Liver (tissue), 3 donors: ENCODE measurements at regions not wholly inside any gene's neighbourhood (a gene's known extent, or its start where the extent isn't known, plus 50 kb on each side); places are given as distances from the start of the nearest gene placed in this dataset.

ENCODE experiments used
- CTCF ChIP-seq: fragments of 150-350 bp; IDR thresholded peaks from 2 replicates; pipeline ENCODE4 v1.5.1; 2017; ENCODE audit warnings: improper control_type of control experiment, low read depth, low read length; ENCODE audit not compliant: missing input control
- EGR1 ChIP-seq, 2 donors: IDR thresholded peaks; 2 replicates each; pipeline ENCODE4 v1.6.1; 2016 to 2018; ENCODE audit warnings: antibody characterized with exemption in 2 of 2, low read depth in 2 of 2
- GABPA ChIP-seq, 2 donors: IDR thresholded peaks in 1 of 2; conservative IDR thresholded peaks in 1 of 2; 2 replicates each; pipeline ENCODE4 v1.6.1; 2016; ENCODE audit warnings: antibody characterized with exemption in 2 of 2, mild to moderate bottlenecking in 1 of 2, moderate library complexity in 1 of 2
- HNF4A ChIP-seq, 2 donors: conservative IDR thresholded peaks; 2 replicates each; pipeline ENCODE4 v1.6.1; 2016; ENCODE audit warnings: antibody characterized with exemption in 2 of 2, mild to moderate bottlenecking in 2 of 2
- RAD21 ChIP-seq, 2 donors: IDR thresholded peaks; 2 replicates each; pipeline ENCODE4 v1.6.1; 2016; ENCODE audit warnings: antibody characterized with exemption in 2 of 2, mild to moderate bottlenecking in 2 of 2
- SP1 ChIP-seq: IDR thresholded peaks from 2 replicates; pipeline ENCODE4 v1.6.1; 2018; ENCODE audit warnings: antibody characterized with exemption, mild to moderate bottlenecking
- TAF1 ChIP-seq: conservative IDR thresholded peaks from 2 replicates; pipeline ENCODE4 v1.6.1; 2016; ENCODE audit warnings: antibody characterized with exemption, mild to moderate bottlenecking
- YY1 ChIP-seq: IDR thresholded peaks from 2 replicates; pipeline ENCODE4 v1.6.1; 2016; ENCODE audit warnings: antibody characterized with exemption, mild to moderate bottlenecking
- TF ChIP-seq, protein P1 (sequence below): IDR thresholded peaks from 2 replicates; pipeline ENCODE4 v1.6.1; 2016; ENCODE audit warnings: antibody characterized with exemption
- TF ChIP-seq, protein P2 (sequence below): IDR thresholded peaks from 2 replicates; pipeline ENCODE4 v1.6.1; 2016; ENCODE audit warnings: antibody characterized with exemption, mild to moderate bottlenecking
- donor health status: healthy.
- donor health status: healthy.

DNA sequence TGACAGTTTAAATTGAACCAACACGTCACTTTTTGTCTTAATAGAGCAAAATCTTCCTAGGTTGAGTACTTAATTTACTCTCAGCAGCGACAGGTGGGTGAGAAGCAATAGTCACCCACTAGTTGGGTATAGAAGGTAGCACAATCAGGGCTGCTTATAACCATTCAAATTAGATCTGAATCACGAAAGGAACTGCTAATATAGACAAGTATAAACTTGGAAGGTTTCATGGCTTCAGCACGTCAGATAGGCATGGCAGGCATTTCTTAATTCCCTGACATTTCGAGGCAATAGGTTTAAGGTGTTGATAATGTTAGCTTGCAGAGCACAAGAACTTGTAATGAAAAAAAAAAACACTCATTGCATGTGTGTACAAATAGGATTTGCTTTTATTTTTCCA lies 853.4 kb downstream of the PCDH7 start:
- TF ChIP-seq SP1 (no peak), GABPA (IDR thresholded peaks at IDR 0.05 in 1 of 2, conservative IDR thresholded peaks at IDR 0.05 in 1 of 2) (no peak), CTCF (no peak), TAF1 (no peak), HNF4A (conservative IDR thresholded peaks at IDR 0.05) (no peak), EGR1 (IDR thresholded peaks at IDR 0.05; ENCODE audit: low read depth in 2 of 2) (no peak), YY1 (no peak), RAD21 (IDR thresholded peaks at IDR 0.05) (no peak)
- TF ChIP-seq, protein P1, sequence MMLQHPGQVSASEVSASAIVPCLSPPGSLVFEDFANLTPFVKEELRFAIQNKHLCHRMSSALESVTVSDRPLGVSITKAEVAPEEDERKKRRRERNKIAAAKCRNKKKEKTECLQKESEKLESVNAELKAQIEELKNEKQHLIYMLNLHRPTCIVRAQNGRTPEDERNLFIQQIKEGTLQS, result no peak
- TF ChIP-seq, protein P2, sequence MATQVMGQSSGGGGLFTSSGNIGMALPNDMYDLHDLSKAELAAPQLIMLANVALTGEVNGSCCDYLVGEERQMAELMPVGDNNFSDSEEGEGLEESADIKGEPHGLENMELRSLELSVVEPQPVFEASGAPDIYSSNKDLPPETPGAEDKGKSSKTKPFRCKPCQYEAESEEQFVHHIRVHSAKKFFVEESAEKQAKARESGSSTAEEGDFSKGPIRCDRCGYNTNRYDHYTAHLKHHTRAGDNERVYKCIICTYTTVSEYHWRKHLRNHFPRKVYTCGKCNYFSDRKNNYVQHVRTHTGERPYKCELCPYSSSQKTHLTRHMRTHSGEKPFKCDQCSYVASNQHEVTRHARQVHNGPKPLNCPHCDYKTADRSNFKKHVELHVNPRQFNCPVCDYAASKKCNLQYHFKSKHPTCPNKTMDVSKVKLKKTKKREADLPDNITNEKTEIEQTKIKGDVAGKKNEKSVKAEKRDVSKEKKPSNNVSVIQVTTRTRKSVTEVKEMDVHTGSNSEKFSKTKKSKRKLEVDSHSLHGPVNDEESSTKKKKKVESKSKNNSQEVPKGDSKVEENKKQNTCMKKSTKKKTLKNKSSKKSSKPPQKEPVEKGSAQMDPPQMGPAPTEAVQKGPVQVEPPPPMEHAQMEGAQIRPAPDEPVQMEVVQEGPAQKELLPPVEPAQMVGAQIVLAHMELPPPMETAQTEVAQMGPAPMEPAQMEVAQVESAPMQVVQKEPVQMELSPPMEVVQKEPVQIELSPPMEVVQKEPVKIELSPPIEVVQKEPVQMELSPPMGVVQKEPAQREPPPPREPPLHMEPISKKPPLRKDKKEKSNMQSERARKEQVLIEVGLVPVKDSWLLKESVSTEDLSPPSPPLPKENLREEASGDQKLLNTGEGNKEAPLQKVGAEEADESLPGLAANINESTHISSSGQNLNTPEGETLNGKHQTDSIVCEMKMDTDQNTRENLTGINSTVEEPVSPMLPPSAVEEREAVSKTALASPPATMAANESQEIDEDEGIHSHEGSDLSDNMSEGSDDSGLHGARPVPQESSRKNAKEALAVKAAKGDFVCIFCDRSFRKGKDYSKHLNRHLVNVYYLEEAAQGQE, result no peak
